Bronchial epithelial cell (primary cell): ENCODE measurements at regions not wholly inside any gene's neighbourhood (a gene's known extent, or its start where the extent isn't known, plus 50 kb on each side); places are given as distances from the start of the nearest gene placed in this dataset.

Experiments used
- DNase-seq: peaks from one replicate; pipeline ENCODE4 v3.0.0-alpha.2; 2010; ENCODE audit warnings: low read depth
- FAIRE-seq: peaks from 2 replicates; lab custom pipeline; 2011; peaks lifted over from hg19 to GRCh38; lab: Jason Lieb, UNC
- H3K27me3 ChIP-seq: 2 replicates; pipeline ENCODE4 v1.5.1; 2011; ENCODE audit warnings: low read length; ENCODE audit not compliant: control insufficient read depth, insufficient read depth
- H3K36me3 ChIP-seq: 2 replicates; pipeline ENCODE4 v1.5.1; 2011; ENCODE audit warnings: low read length; ENCODE audit not compliant: control insufficient read depth, insufficient read depth
- H3K4me3 ChIP-seq: 2 replicates; pipeline ENCODE4 v1.5.1; 2011; ENCODE audit warnings: mild to moderate bottlenecking, low read depth, low read length, control low read depth
- TF ChIP-seq, protein P1 (sequence below): IDR thresholded peaks from 2 replicates; pipeline ENCODE4 v1.5.1; 2011; ENCODE audit warnings: mild to moderate bottlenecking, moderate library complexity, low read length, control low read depth, inconsistent platforms; ENCODE audit not compliant: insufficient read depth, severe bottlenecking

DNA sequence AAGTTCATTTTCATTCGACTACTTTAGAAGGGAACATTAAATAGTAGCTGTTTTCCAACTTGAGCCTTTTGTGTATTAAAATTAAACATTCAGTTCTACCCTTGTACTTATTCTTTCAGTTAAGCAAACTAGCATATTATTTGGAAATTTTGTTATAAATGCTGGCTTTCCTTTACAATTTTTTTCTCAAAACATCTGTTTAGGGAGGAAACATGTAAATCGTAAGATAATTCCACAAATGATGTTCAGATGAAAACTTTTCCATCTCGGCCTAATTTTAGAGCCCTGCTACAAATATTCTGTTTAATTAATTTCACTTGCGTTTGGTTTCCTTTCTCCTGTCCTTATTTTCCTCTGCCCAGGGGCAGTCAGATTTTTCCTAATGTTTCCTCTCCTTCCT lies 476.2 kb upstream of the RGMA start:
- Histone ChIP-seq H3K27me3 (no peaks in the 10 kb centered on the region), H3K36me3 (no peaks in the 10 kb centered on the region), H3K4me3 (no peak overlapping the region)
- TF ChIP-seq, protein P1, sequence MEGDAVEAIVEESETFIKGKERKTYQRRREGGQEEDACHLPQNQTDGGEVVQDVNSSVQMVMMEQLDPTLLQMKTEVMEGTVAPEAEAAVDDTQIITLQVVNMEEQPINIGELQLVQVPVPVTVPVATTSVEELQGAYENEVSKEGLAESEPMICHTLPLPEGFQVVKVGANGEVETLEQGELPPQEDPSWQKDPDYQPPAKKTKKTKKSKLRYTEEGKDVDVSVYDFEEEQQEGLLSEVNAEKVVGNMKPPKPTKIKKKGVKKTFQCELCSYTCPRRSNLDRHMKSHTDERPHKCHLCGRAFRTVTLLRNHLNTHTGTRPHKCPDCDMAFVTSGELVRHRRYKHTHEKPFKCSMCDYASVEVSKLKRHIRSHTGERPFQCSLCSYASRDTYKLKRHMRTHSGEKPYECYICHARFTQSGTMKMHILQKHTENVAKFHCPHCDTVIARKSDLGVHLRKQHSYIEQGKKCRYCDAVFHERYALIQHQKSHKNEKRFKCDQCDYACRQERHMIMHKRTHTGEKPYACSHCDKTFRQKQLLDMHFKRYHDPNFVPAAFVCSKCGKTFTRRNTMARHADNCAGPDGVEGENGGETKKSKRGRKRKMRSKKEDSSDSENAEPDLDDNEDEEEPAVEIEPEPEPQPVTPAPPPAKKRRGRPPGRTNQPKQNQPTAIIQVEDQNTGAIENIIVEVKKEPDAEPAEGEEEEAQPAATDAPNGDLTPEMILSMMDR = no peak
- FAIRE-seq (no peak), DNase-seq (no peak)

DNA sequence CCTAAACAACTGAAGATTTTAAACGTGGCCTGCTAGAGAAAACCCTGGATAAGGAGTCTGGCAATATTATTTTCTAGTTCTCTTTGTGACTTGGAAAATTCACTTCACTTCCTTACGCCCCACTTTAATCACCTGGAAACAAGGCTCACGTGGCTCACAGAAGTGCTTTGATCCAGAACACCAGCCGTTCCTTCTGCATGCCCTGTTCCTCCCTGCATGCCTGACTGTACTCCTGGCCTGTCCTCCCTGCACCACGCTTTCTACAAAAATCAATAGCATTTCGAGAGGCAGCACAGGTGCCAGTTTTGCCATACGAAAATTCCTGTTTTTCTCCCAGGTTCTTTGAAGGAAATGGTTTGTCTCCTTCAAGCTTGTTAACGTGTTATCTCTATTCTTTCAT lies 474.2 kb upstream of the RGMA start:
- Histone ChIP-seq H3K27me3 (no peaks in the 10 kb centered on the region), H3K4me3 (no peak overlapping the region), H3K36me3 (no peaks in the 10 kb centered on the region)
- DNase-seq = no peak
- FAIRE-seq = peak; percentile 18
- TF ChIP-seq, protein P1 = no peak

DNA sequence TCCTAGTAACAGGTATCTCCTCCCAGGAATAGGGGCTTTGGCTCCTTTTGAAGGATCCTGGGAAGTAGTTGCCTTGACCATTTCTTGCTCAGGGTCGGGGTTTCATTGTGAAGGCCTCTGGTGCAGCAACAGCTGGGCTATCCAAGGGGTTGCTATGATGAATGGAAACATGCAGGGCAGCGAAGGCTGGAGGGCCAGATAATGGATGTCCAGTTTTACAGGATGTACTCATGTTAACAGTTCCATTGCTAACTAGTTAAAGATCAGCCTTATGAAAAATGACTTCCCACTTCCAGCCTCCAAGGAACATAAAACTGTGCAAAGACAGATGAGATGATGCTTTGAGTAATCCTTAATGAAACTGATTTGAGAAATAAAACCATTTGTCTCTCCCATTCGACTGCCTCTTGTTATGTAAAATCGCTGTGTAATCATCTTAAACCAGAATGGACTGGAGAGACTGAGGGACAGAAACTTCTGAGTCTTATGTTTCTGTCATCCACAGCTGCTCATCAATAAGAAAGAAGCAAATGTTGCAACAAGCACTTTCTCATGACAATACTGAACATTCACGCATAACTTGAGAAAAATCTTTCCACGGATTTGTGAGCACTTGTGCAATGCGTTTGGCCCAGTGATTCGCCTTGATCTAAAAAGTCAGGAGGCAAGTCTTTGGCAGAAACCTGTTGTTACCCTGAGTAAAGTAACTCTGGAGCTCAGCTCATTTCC lies 473.5 kb upstream of the RGMA start:
- FAIRE-seq = peak; percentile 7
- TF ChIP-seq, protein P1 = no peak
- no peaks in the 10 kb centered on the region for H3K27me3 ChIP-seq
- no peak overlapping the region for H3K4me3 ChIP-seq
- peak; percentile 30 for DNase-seq
- H3K36me3 ChIP-seq = no peaks in the 10 kb centered on the region

DNA sequence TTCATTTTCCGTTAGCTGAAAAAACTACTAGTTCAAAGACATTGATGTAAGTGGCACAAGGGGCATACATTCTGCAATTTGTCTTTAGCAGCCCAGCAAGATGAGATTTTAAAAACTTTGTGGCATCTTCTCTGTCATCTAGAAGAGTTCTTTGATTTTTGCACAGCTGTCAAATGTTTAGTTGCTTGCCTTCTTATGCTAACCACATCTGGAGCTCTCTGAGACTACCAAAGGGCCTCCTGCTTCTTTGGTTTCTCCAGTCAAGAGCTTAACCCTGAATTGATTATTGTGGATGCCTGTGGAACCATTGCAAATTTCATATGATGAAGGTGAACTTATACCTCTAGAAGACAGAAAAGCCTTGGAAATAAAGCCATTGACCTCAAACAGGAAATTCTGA lies 468.7 kb upstream of the RGMA start:
- no peak for FAIRE-seq

DNA sequence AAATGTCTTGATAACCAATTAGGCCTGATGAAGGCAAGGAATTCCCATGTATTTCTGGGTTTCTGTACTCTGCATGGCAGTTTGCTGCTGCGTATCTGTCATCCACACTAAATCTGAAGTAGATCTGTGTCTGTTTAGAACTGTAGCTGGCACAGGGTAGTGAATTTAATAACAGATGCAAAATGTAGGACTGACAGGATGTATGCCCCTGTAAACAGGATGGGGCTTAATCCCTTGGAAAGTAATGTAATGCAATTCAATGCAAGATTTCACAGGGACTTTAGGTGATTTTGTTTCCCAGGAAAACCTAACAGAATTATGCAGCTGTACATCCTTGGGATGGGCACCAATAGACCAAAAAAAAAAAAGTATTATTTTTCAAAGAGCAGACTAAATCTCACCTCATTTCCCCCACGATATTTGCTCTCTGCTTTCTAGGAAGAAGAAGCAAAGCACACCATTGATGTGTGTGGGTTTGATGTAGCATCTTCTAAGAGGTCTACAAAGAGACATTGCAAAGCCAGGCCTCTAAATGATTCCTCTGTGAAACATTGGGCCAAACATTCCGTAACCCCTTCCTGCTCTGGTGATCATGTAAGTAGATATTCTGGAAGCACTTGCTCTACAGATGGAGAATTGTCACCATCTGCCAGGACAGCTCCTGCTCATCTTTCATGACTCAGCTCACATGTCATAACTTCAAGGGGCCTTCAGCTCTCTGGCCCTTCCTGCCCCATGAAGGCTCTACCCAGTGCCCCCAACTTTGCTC lies 464.3 kb upstream of the RGMA start:
- TF ChIP-seq, protein P1 = no peak
- no peaks in the 10 kb centered on the region for H3K27me3 ChIP-seq
- no peak overlapping the region for H3K4me3 ChIP-seq
- no peaks in the 10 kb centered on the region for H3K36me3 ChIP-seq
- no peak for DNase-seq
- FAIRE-seq = no peak

More for the DNA sequence above, 468.7 kb upstream of the RGMA start:
- TF ChIP-seq, protein P1 = no peak
- no peaks in the 10 kb centered on the region for H3K27me3 ChIP-seq
- no peak for DNase-seq
- no peak overlapping the region for H3K4me3 ChIP-seq
- H3K36me3 ChIP-seq = no peaks in the 10 kb centered on the region
